Mesenchymal stem cell (in vitro differentiated cells and primary cell): ENCODE measurements at regions not wholly inside any gene's neighbourhood (a gene's known extent, or its start where the extent isn't known, plus 50 kb on each side); places are given as distances from the start of the nearest gene placed in this dataset.

Experiments used
- DNase-seq: peaks from one replicate; pipeline ENCODE4 v3.0.0-alpha.2; 2013
- H2AFZ ChIP-seq: one replicate; pipeline ENCODE4 v1.6.1; 2013; ENCODE audit warnings: low read depth, mild to moderate bottlenecking, control low read depth, inconsistent platforms, low read length, moderate library complexity
- H2AK5ac ChIP-seq: 2 replicates; pipeline ENCODE4 v1.6.1; 2013; ENCODE audit warnings: low read length, moderate library complexity, mild to moderate bottlenecking, inconsistent platforms; ENCODE audit not compliant: severe bottlenecking
- H2BK120ac ChIP-seq: one replicate; pipeline ENCODE4 v1.6.1; 2013; ENCODE audit warnings: low read depth, mild to moderate bottlenecking, inconsistent platforms, low read length, moderate library complexity
- H2BK12ac ChIP-seq, 2 experiments: one replicate each; pipeline ENCODE4 v1.6.1; 2013; ENCODE audit warnings: inconsistent platforms in 2 of 2, low read length in 2 of 2, mild to moderate bottlenecking in 2 of 2, moderate library complexity in 2 of 2, control low read depth in 1 of 2
- H2BK15ac ChIP-seq: one replicate; pipeline ENCODE4 v1.6.1; 2013; ENCODE audit warnings: mild to moderate bottlenecking, low read depth, inconsistent platforms; ENCODE audit not compliant: poor library complexity, severe bottlenecking
- H2BK5ac ChIP-seq: 2 replicates; pipeline ENCODE4 v1.6.1; 2013; ENCODE audit warnings: low read depth, mild to moderate bottlenecking, low read length, control low read depth, inconsistent platforms; ENCODE audit not compliant: poor library complexity, severe bottlenecking
- H3K14ac ChIP-seq, 2 experiments: one replicate each; pipeline ENCODE4 v1.6.1; 2013; ENCODE audit warnings: inconsistent platforms in 2 of 2, low read length in 2 of 2, control low read depth in 1 of 2, mild to moderate bottlenecking in 1 of 2, moderate library complexity in 1 of 2
- H3K18ac ChIP-seq, 2 experiments: one replicate each; pipeline ENCODE4 v1.6.1; 2013; ENCODE audit warnings: inconsistent platforms in 2 of 2, low read length in 2 of 2, control low read depth in 1 of 2, low read depth in 1 of 2, mild to moderate bottlenecking in 1 of 2
- H3K23ac ChIP-seq, 2 experiments: one replicate each; pipeline ENCODE4 v1.6.1; 2013; ENCODE audit warnings: inconsistent platforms in 2 of 2, low read length in 2 of 2, mild to moderate bottlenecking in 2 of 2, moderate library complexity in 2 of 2, control low read depth in 1 of 2
- H3K27ac ChIP-seq: 2 replicates; pipeline ENCODE4 v1.5.1; 2013; ENCODE audit warnings: mild to moderate bottlenecking, moderate library complexity, low read length, control low read depth, inconsistent platforms; ENCODE audit not compliant: poor library complexity, severe bottlenecking
- H3K27me3 ChIP-seq, 2 experiments: 2 replicates each; pipeline versions ENCODE4 v1.6.1 to v1.7.0; 2013; ENCODE audit warnings: low read length in 2 of 2, mild to moderate bottlenecking in 2 of 2, moderate library complexity in 2 of 2, control low read depth in 1 of 2, inconsistent platforms in 1 of 2; ENCODE audit not compliant: control insufficient read depth in 1 of 2, insufficient read depth in 1 of 2
- H3K36me3 ChIP-seq, 2 experiments: 2 replicates each; pipeline versions ENCODE4 v1.6.1 to v1.7.0; 2013; ENCODE audit warnings: low read length in 2 of 2, control low read depth in 1 of 2, inconsistent platforms in 1 of 2, low read depth in 1 of 2, mild to moderate bottlenecking in 1 of 2; ENCODE audit not compliant: insufficient read depth in 2 of 2, control insufficient read depth in 1 of 2
- H3K4ac ChIP-seq, 2 experiments: one replicate each; pipeline ENCODE4 v1.6.1; 2013; ENCODE audit warnings: inconsistent platforms in 2 of 2, low read length in 2 of 2, mild to moderate bottlenecking in 2 of 2, moderate library complexity in 2 of 2, control low read depth in 1 of 2, low read depth in 1 of 2
- H3K4me1 ChIP-seq: 2 replicates; pipeline ENCODE4 v1.6.1; 2013; ENCODE audit warnings: low read depth, low read length, control low read depth; ENCODE audit not compliant: control insufficient read depth, insufficient read depth
- H3K4me2 ChIP-seq: 2 replicates; pipeline ENCODE4 v1.6.1; 2013; ENCODE audit warnings: low read length, mild to moderate bottlenecking, inconsistent platforms; ENCODE audit not compliant: poor library complexity, severe bottlenecking
- H3K4me3 ChIP-seq, 2 experiments: 2 replicates each; pipeline versions ENCODE4 v1.5.1 to v1.7.0; 2013; ENCODE audit warnings: low read length in 2 of 2, mild to moderate bottlenecking in 2 of 2, control low read depth in 1 of 2, low read depth in 1 of 2; ENCODE audit not compliant: insufficient read depth in 1 of 2
- H3K79me1 ChIP-seq: replicated peaks from 2 replicates; pipeline ENCODE4 v1.6.1; 2013; ENCODE audit warnings: mild to moderate bottlenecking, control low read depth, low read length, inconsistent platforms; ENCODE audit not compliant: poor library complexity, severe bottlenecking
- H3K9ac ChIP-seq: 2 replicates; pipeline ENCODE4 v1.7.0; 2013; ENCODE audit warnings: mild to moderate bottlenecking, low read length, moderate library complexity
- H3K9me3 ChIP-seq: 2 replicates; pipeline ENCODE4 v1.7.0; 2013; ENCODE audit warnings: mild to moderate bottlenecking, low read length; ENCODE audit not compliant: control insufficient read depth
- H4K8ac ChIP-seq: one replicate; pipeline ENCODE4 v1.6.1; 2013; ENCODE audit warnings: inconsistent platforms, mild to moderate bottlenecking, low read length, moderate library complexity
- H4K91ac ChIP-seq: one replicate; pipeline ENCODE4 v1.6.1; 2013; ENCODE audit warnings: mild to moderate bottlenecking, low read length, inconsistent platforms
- WGBS: methylation state at CpG from one replicate; pipeline ENCODE4 v1.1.7; 2013; ENCODE audit warnings: mixed read lengths; 5-methylcytosine and 5-hydroxymethylcytosine counted together

- no peak overlapping the region for H2AK5ac ChIP-seq
- DNase-seq: no peak
- WGBS: 97% methylated on average over 2 of the region's 4 CpGs
- no peak overlapping the region for H3K18ac ChIP-seq
- no peak overlapping the region for H4K91ac ChIP-seq
- no peaks in the 10 kb centered on the region for H3K36me3 ChIP-seq
- no peaks in the 10 kb centered on the region for H3K4me1 ChIP-seq
- no peak overlapping the region for H2BK120ac ChIP-seq
- H3K4me3 ChIP-seq: no peak overlapping the region
- no peak overlapping the region for H3K9ac ChIP-seq
- H3K4me2 ChIP-seq: no peak overlapping the region
- H2BK12ac ChIP-seq: no peak overlapping the region
- no peaks in the 10 kb centered on the region for H3K27me3 ChIP-seq
- H3K27ac ChIP-seq: no peak overlapping the region
- H3K4ac ChIP-seq: no peak overlapping the region
- no peak overlapping the region for H2BK5ac ChIP-seq
- no peaks in the 10 kb centered on the region for H3K79me1 ChIP-seq
- H3K23ac ChIP-seq: no peak overlapping the region
- no peak overlapping the region for H3K14ac ChIP-seq
- no peaks in the 10 kb centered on the region for H3K9me3 ChIP-seq
- H2BK15ac ChIP-seq: no peak overlapping the region
- H2AFZ ChIP-seq: no peak overlapping the region
- no peak overlapping the region for H4K8ac ChIP-seq
These were observed 87.8 kb upstream of the SORBS2 start for GRCh38 chr4:185899833-185900232.

- no peak overlapping the region for H2AK5ac ChIP-seq
- H4K91ac ChIP-seq: no peak overlapping the region
- H3K79me1 ChIP-seq: no peaks in the 10 kb centered on the region
- no peak overlapping the region for H3K27ac ChIP-seq
- H3K27me3 ChIP-seq: no peaks in the 10 kb centered on the region
- H2AFZ ChIP-seq: no peak overlapping the region
- no peaks in the 10 kb centered on the region for H3K9me3 ChIP-seq
- no peak overlapping the region for H2BK12ac ChIP-seq
- H3K4me2 ChIP-seq: no peak overlapping the region
- H3K4ac ChIP-seq: no peak overlapping the region
- no peak overlapping the region for H2BK5ac ChIP-seq
- no peak for DNase-seq
- H3K4me1 ChIP-seq: no peaks in the 10 kb centered on the region
- no peak overlapping the region for H3K14ac ChIP-seq
- H3K23ac ChIP-seq: no peak overlapping the region
- 94% methylated on average over 4 of the region's 4 CpGs for WGBS
- no peak overlapping the region for H3K4me3 ChIP-seq
- no peak overlapping the region for H4K8ac ChIP-seq
- H3K9ac ChIP-seq: peak overlapping the region; percentile 6
- no peak overlapping the region for H3K18ac ChIP-seq
- no peak overlapping the region for H2BK15ac ChIP-seq
- no peaks in the 10 kb centered on the region for H3K36me3 ChIP-seq
- H2BK120ac ChIP-seq: no peak overlapping the region
These were observed 90.7 kb upstream of the SORBS2 start for GRCh38 chr4:185902654-185903053.

GRCh38 chr4:185903205-185903604 is 91.2 kb upstream of the SORBS2 start:
- Histone ChIP-seq H2BK15ac (no peak overlapping the region), H3K4ac (no peak overlapping the region), H3K79me1 (no peaks in the 10 kb centered on the region), H3K9ac (peak overlapping the region; percentile 6), H2BK12ac (no peak overlapping the region), H3K18ac (no peak overlapping the region), H3K4me1 (no peaks in the 10 kb centered on the region), H3K23ac (no peak overlapping the region), H4K91ac (no peak overlapping the region), H3K27me3 (no peaks in the 10 kb centered on the region), H2BK120ac (no peak overlapping the region), H4K8ac (no peak overlapping the region), H3K4me3 (no peak overlapping the region), H3K4me2 (no peak overlapping the region), H3K14ac (no peak overlapping the region), H3K9me3 (no peaks in the 10 kb centered on the region), H2BK5ac (no peak overlapping the region), H2AK5ac (no peak overlapping the region), H3K27ac (no peak overlapping the region), H2AFZ (no peak overlapping the region), H3K36me3 (no peaks in the 10 kb centered on the region)
- no peak for DNase-seq
- WGBS: 100% methylated on average over 1 of the region's 1 CpG

GRCh38 chr4:185904381-185904780 is 92.4 kb upstream of the SORBS2 start:
- no peaks in the 10 kb centered on the region for H3K36me3 ChIP-seq
- no peak overlapping the region for H2BK120ac ChIP-seq
- H3K79me1 ChIP-seq: no peaks in the 10 kb centered on the region
- no peak overlapping the region for H3K4me2 ChIP-seq
- H3K14ac ChIP-seq: no peak overlapping the region
- no peak overlapping the region for H2BK15ac ChIP-seq
- no peak for DNase-seq
- H3K27ac ChIP-seq: no peak overlapping the region
- no peaks in the 10 kb centered on the region for H3K27me3 ChIP-seq
- no peak overlapping the region for H3K18ac ChIP-seq
- H3K9ac ChIP-seq: no peak overlapping the region
- no peak overlapping the region for H4K91ac ChIP-seq
- H2AK5ac ChIP-seq: no peak overlapping the region
- no peaks in the 10 kb centered on the region for H3K4me1 ChIP-seq
- no peaks in the 10 kb centered on the region for H3K9me3 ChIP-seq
- H3K4me3 ChIP-seq: no peak overlapping the region
- no peak overlapping the region for H4K8ac ChIP-seq
- H3K23ac ChIP-seq: no peak overlapping the region
- no peak overlapping the region for H2AFZ ChIP-seq
- 97% methylated on average over 5 of the region's 5 CpGs for WGBS
- no peak overlapping the region for H2BK12ac ChIP-seq
- H2BK5ac ChIP-seq: no peak overlapping the region
- no peak overlapping the region for H3K4ac ChIP-seq
